GM12872 (cell line): ENCODE measurements at regions not wholly inside any gene's neighbourhood (a gene's known extent, or its start where the extent isn't known, plus 50 kb on each side); places are given as distances from the start of the nearest gene placed in this dataset.

ENCODE experiments used
- CTCF ChIP-seq: IDR thresholded peaks from 3 replicates; pipeline ENCODE4 v1.5.1; 2011; ENCODE audit warnings: low read depth, mild to moderate bottlenecking, low read length, moderate library complexity; ENCODE audit not compliant: insufficient read depth

GRCh38 chr10:33492701-33493345 lies 158.4 kb upstream of the NRP1 start:
- no peak for TF ChIP-seq CTCF

GRCh38 chr10:33489501-33490176 lies 155.2 kb upstream of the NRP1 start:
- TF ChIP-seq CTCF = no peak

- TF ChIP-seq CTCF = no peak
Observed at GRCh38 chr10:33487014-33487776, 152.7 kb upstream of the NRP1 start.

GRCh38 chr10:33485276-33485675 lies 150.8 kb upstream of the NRP1 start:
- no peak for TF ChIP-seq CTCF

- TF ChIP-seq CTCF = no peak
Observed at GRCh38 chr10:33484787-33485186, 150.3 kb upstream of the NRP1 start.

- TF ChIP-seq CTCF = no peak
Observed at GRCh38 chr10:33483816-33484190, 149.3 kb upstream of the NRP1 start.

GRCh38 chr10:33483124-33483815 lies 148.8 kb upstream of the NRP1 start:
- TF ChIP-seq CTCF = no peak
